ENCODE measurements at regions not wholly inside any gene's neighbourhood (a gene's known extent, or its start where the extent isn't known, plus 50 kb on each side); places are given as distances from the start of the nearest gene placed in this dataset.

- Mint-ChIP-seq H3K27ac (no peak overlapping the region), H3K4me1 (ENCODE audit: low read depth) (no peaks in the 10 kb centered on the region), H3K9me3 (peaks cover 5% of the 10 kb centered on the region), H3K36me3 (ENCODE audit: low read depth) (no peaks in the 10 kb centered on the region), H3K27me3 (no peaks in the 10 kb centered on the region), H3K4me3 (no peak overlapping the region)
- DNase-seq: no peak
Measured at GRCh38 chr2:226524381-226524843, 275.2 kb downstream of the IRS1 start.

- Mint-ChIP-seq H3K36me3 (ENCODE audit: low read depth) (no peaks in the 10 kb centered on the region), H3K27ac (no peak overlapping the region), H3K27me3 (no peaks in the 10 kb centered on the region), H3K4me3 (no peak overlapping the region), H3K4me1 (ENCODE audit: low read depth) (no peaks in the 10 kb centered on the region), H3K9me3 (peaks cover 5% of the 10 kb centered on the region)
- DNase-seq: no peak
Measured at GRCh38 chr2:226520723-226521122, 278.9 kb downstream of the IRS1 start.

GRCh38 chr2:226515344-226516055 is 284.1 kb downstream of the IRS1 start:
- no peak overlapping the region for H3K27ac Mint-ChIP-seq
- DNase-seq: no peak
- H3K4me3 Mint-ChIP-seq: no peak overlapping the region
- H3K9me3 Mint-ChIP-seq: no peaks in the 10 kb centered on the region
- H3K36me3 Mint-ChIP-seq (ENCODE audit: low read depth): no peaks in the 10 kb centered on the region
- peaks cover 11% of the 10 kb centered on the region for H3K27me3 Mint-ChIP-seq
- H3K4me1 Mint-ChIP-seq (ENCODE audit: low read depth): no peaks in the 10 kb centered on the region

- DNase-seq: no peak
- Mint-ChIP-seq H3K36me3 (ENCODE audit: low read depth) (no peaks in the 10 kb centered on the region), H3K9me3 (no peaks in the 10 kb centered on the region), H3K27ac (no peak overlapping the region), H3K27me3 (peaks cover 13% of the 10 kb centered on the region), H3K4me3 (no peak overlapping the region), H3K4me1 (ENCODE audit: low read depth) (no peaks in the 10 kb centered on the region)
Measured at GRCh38 chr2:226514895-226515294, 284.7 kb downstream of the IRS1 start.

- DNase-seq: no peak
- Mint-ChIP-seq H3K27me3 (peaks cover 13% of the 10 kb centered on the region), H3K36me3 (ENCODE audit: low read depth) (no peaks in the 10 kb centered on the region), H3K27ac (no peak overlapping the region), H3K9me3 (no peaks in the 10 kb centered on the region), H3K4me1 (ENCODE audit: low read depth) (no peaks in the 10 kb centered on the region), H3K4me3 (no peak overlapping the region)
Measured at GRCh38 chr2:226511311-226511710, 288.3 kb downstream of the IRS1 start.

- H3K9me3 Mint-ChIP-seq: peaks cover 2% of the 10 kb centered on the region
- DNase-seq: no peak
- no peak overlapping the region for H3K4me3 Mint-ChIP-seq
- H3K27ac Mint-ChIP-seq: no peak overlapping the region
- no peaks in the 10 kb centered on the region for H3K36me3 Mint-ChIP-seq (ENCODE audit: low read depth)
- H3K4me1 Mint-ChIP-seq (ENCODE audit: low read depth): no peaks in the 10 kb centered on the region
- peaks cover 15% of the 10 kb centered on the region for H3K27me3 Mint-ChIP-seq
Measured at GRCh38 chr2:226508683-226509082, 290.9 kb downstream of the IRS1 start.

GRCh38 chr2:226508005-226508404 is 291.6 kb downstream of the IRS1 start:
- peaks cover 16% of the 10 kb centered on the region for H3K27me3 Mint-ChIP-seq

GRCh38 chr2:226497146-226497909 is 302.3 kb downstream of the IRS1 start:
- no peak overlapping the region for H3K4me3 Mint-ChIP-seq
- no peak for DNase-seq
- no peaks in the 10 kb centered on the region for H3K4me1 Mint-ChIP-seq (ENCODE audit: low read depth)
- peaks cover 27% of the 10 kb centered on the region for H3K27me3 Mint-ChIP-seq
- H3K27ac Mint-ChIP-seq: no peak overlapping the region
- peaks cover 4% of the 10 kb centered on the region for H3K9me3 Mint-ChIP-seq
- H3K36me3 Mint-ChIP-seq (ENCODE audit: low read depth): no peaks in the 10 kb centered on the region

More at GRCh38 chr2:226508005-226508404, 291.6 kb downstream of the IRS1 start:
- Mint-ChIP-seq H3K4me3 (no peak overlapping the region), H3K4me1 (ENCODE audit: low read depth) (no peaks in the 10 kb centered on the region), H3K9me3 (peaks cover 3% of the 10 kb centered on the region), H3K36me3 (ENCODE audit: low read depth) (no peaks in the 10 kb centered on the region), H3K27ac (no peak overlapping the region)
- no peak for DNase-seq

- Mint-ChIP-seq H3K36me3 (ENCODE audit: low read depth) (no peaks in the 10 kb centered on the region), H3K4me1 (ENCODE audit: low read depth) (no peaks in the 10 kb centered on the region), H3K4me3 (no peak overlapping the region), H3K9me3 (peaks cover 4% of the 10 kb centered on the region), H3K27me3 (peaks cover 26% of the 10 kb centered on the region), H3K27ac (no peak overlapping the region)
- DNase-seq: no peak
Measured at GRCh38 chr2:226496273-226496550, 303.4 kb downstream of the IRS1 start.

- Mint-ChIP-seq H3K27me3 (peaks cover 23% of the 10 kb centered on the region), H3K27ac (no peak overlapping the region), H3K4me1 (ENCODE audit: low read depth) (no peaks in the 10 kb centered on the region)
Measured at GRCh38 chr2:226495466-226496272, 304.0 kb downstream of the IRS1 start.

GRCh38 chr2:226491112-226491511 is 308.5 kb downstream of the IRS1 start:
- H3K9me3 Mint-ChIP-seq: no peaks in the 10 kb centered on the region
- H3K27me3 Mint-ChIP-seq: peaks cover 13% of the 10 kb centered on the region
- peaks cover 15% of the 10 kb centered on the region for H3K4me1 Mint-ChIP-seq (ENCODE audit: low read depth)
- no peak overlapping the region for H3K4me3 Mint-ChIP-seq
- no peak for DNase-seq
- no peak overlapping the region for H3K27ac Mint-ChIP-seq
- H3K36me3 Mint-ChIP-seq (ENCODE audit: low read depth): no peaks in the 10 kb centered on the region

More at GRCh38 chr2:226495466-226496272, 304.0 kb downstream of the IRS1 start:
- H3K36me3 Mint-ChIP-seq (ENCODE audit: low read depth): no peaks in the 10 kb centered on the region
- peaks cover under 1% of the 10 kb centered on the region for H3K9me3 Mint-ChIP-seq
- H3K4me3 Mint-ChIP-seq: no peak overlapping the region
- no peak for DNase-seq

GRCh38 chr2:226489775-226490541 is 309.7 kb downstream of the IRS1 start:
- no peak overlapping the region for H3K27ac Mint-ChIP-seq
- DNase-seq: no peak
- H3K4me1 Mint-ChIP-seq (ENCODE audit: low read depth): peaks cover 15% of the 10 kb centered on the region
- no peaks in the 10 kb centered on the region for H3K36me3 Mint-ChIP-seq (ENCODE audit: low read depth)
- peaks cover 10% of the 10 kb centered on the region for H3K27me3 Mint-ChIP-seq
- H3K4me3 Mint-ChIP-seq: no peak overlapping the region
- no peaks in the 10 kb centered on the region for H3K9me3 Mint-ChIP-seq

GRCh38 chr2:226488034-226488433 is 311.6 kb downstream of the IRS1 start:
- no peak overlapping the region for H3K4me3 Mint-ChIP-seq

GRCh38 chr2:226487573-226487972 is 312.0 kb downstream of the IRS1 start:
- DNase-seq: no peak
- Mint-ChIP-seq H3K4me3 (no peak overlapping the region), H3K9me3 (no peaks in the 10 kb centered on the region), H3K4me1 (ENCODE audit: low read depth) (peaks cover 15% of the 10 kb centered on the region), H3K27me3 (peaks cover 15% of the 10 kb centered on the region), H3K36me3 (ENCODE audit: low read depth) (no peaks in the 10 kb centered on the region), H3K27ac (no peak overlapping the region)

More at GRCh38 chr2:226488034-226488433, 311.6 kb downstream of the IRS1 start:
- Mint-ChIP-seq H3K4me1 (ENCODE audit: low read depth) (peaks cover 15% of the 10 kb centered on the region), H3K27ac (no peak overlapping the region), H3K9me3 (no peaks in the 10 kb centered on the region), H3K27me3 (peaks cover 17% of the 10 kb centered on the region), H3K36me3 (ENCODE audit: low read depth) (no peaks in the 10 kb centered on the region)
- no peak for DNase-seq

Data from activated T-cell treated with anti-CD3 and anti-CD28 coated beads, Interleukin-2, amount 50 U/mL, for 24 hours (primary cell).